Parathyroid adenoma (tissue), 2 donors: ENCODE measurements at regions not wholly inside any gene's neighbourhood (a gene's known extent, or its start where the extent isn't known, plus 50 kb on each side); places are given as distances from the start of the nearest gene placed in this dataset.

Experiments
- H2AFZ ChIP-seq: fragments of 300-600 bp; sonication (generic); one replicate; pipeline ENCODE4 v1.7.0; 2017; ENCODE audit warnings: antibody characterized with exemption, mild to moderate bottlenecking
- H3K27ac ChIP-seq: fragments of 300-600 bp; sonication (generic); one replicate; pipeline ENCODE4 v1.7.0; 2017
- H3K27me3 ChIP-seq: fragments of 300-600 bp; sonication (generic); one replicate; pipeline ENCODE4 v1.7.0; 2017; ENCODE audit warnings: low read length; ENCODE audit not compliant: control insufficient read depth, insufficient read depth
- H3K36me3 ChIP-seq: fragments of 300-600 bp; sonication (generic); one replicate; pipeline ENCODE4 v1.7.0; 2017; ENCODE audit warnings: low read length; ENCODE audit not compliant: control insufficient read depth, insufficient read depth
- H3K4me1 ChIP-seq: fragments of 300-600 bp; sonication (generic); one replicate; pipeline ENCODE4 v1.7.0; 2017; ENCODE audit warnings: control low read depth
- H3K4me2 ChIP-seq: fragments of 300-600 bp; sonication (generic); one replicate; pipeline ENCODE4 v1.7.0; 2017; ENCODE audit warnings: low read length
- H3K4me3 ChIP-seq: fragments of 300-600 bp; sonication (generic); one replicate; pipeline ENCODE4 v1.7.0; 2017; ENCODE audit warnings: low read depth, low read length
- H3K79me2 ChIP-seq: fragments of 300-600 bp; sonication (generic); one replicate; pipeline ENCODE4 v1.7.0; 2017; ENCODE audit warnings: control low read depth
- H3K9ac ChIP-seq: fragments of 300-600 bp; sonication (generic); one replicate; pipeline ENCODE4 v1.7.0; 2017; ENCODE audit warnings: mild to moderate bottlenecking
- H3K9me3 ChIP-seq: fragments of 300-600 bp; sonication (generic); one replicate; pipeline ENCODE4 v1.7.0; 2017; ENCODE audit warnings: low read length; ENCODE audit not compliant: control insufficient read depth
- CTCF ChIP-seq: fragments of 300-600 bp; sonication (generic); IDR thresholded peaks from one replicate; pipeline ENCODE4 v1.7.0; 2017; ENCODE audit warnings: antibody characterized with exemption, mild to moderate bottlenecking
- donor health status: primary hyperparathyroidism.

GRCh38 chr9:95615246-95615645 is 98.5 kb upstream of the PTCH1 start:
- no peak overlapping the region for H3K9ac ChIP-seq
- no peak overlapping the region for H2AFZ ChIP-seq
- no peak overlapping the region for H3K4me3 ChIP-seq
- H3K4me2 ChIP-seq = no peak overlapping the region
- no peaks in the 10 kb centered on the region for H3K79me2 ChIP-seq
- no peaks in the 10 kb centered on the region for H3K27me3 ChIP-seq
- no peaks in the 10 kb centered on the region for H3K36me3 ChIP-seq
- no peaks in the 10 kb centered on the region for H3K9me3 ChIP-seq
- H3K27ac ChIP-seq = no peak overlapping the region
- no peak for TF ChIP-seq CTCF
- H3K4me1 ChIP-seq = no peaks in the 10 kb centered on the region

- no peaks in the 10 kb centered on the region for H3K27me3 ChIP-seq
- H3K36me3 ChIP-seq = no peaks in the 10 kb centered on the region
- no peaks in the 10 kb centered on the region for H3K79me2 ChIP-seq
Observed at GRCh38 chr9:95613670-95614069, 96.9 kb upstream of the PTCH1 start.

DNA sequence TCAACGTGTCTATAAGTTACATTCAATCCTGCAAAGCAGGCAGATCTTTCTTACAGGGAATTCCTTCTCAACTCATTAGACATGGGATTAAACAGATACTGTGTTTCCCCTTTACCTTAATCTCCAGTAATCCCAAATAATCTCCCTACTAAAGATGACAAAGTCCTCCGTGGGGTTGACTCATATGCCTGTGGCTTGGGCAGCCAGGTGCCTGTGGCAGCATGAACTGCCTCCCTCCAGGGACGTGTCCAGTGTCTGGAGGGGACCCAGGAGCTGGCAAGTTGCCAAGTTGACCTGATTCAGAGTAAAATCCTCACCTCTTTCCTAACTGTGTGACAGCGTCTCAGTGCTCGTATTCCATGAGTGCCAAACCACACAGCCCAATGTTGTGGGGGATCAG is 94.6 kb upstream of the PTCH1 start:
- H3K79me2 ChIP-seq = no peaks in the 10 kb centered on the region
- H3K4me1 ChIP-seq = no peaks in the 10 kb centered on the region
- no peaks in the 10 kb centered on the region for H3K9me3 ChIP-seq
- no peak overlapping the region for H3K4me3 ChIP-seq
- H3K27me3 ChIP-seq = no peaks in the 10 kb centered on the region
- no peak overlapping the region for H3K4me2 ChIP-seq
- H3K9ac ChIP-seq = no peak overlapping the region
- TF ChIP-seq CTCF = no peak
- H3K27ac ChIP-seq = no peak overlapping the region
- H3K36me3 ChIP-seq = no peaks in the 10 kb centered on the region
- H2AFZ ChIP-seq = no peak overlapping the region

More at GRCh38 chr9:95613670-95614069, 96.9 kb upstream of the PTCH1 start:
- Histone ChIP-seq H3K9me3 (no peaks in the 10 kb centered on the region), H3K4me2 (no peak overlapping the region), H2AFZ (no peak overlapping the region), H3K27ac (no peak overlapping the region), H3K4me3 (no peak overlapping the region), H3K4me1 (no peaks in the 10 kb centered on the region), H3K9ac (no peak overlapping the region)
- TF ChIP-seq CTCF = no peak

- no peaks in the 10 kb centered on the region for H3K9me3 ChIP-seq
- H3K4me1 ChIP-seq = no peaks in the 10 kb centered on the region
- H3K4me3 ChIP-seq = no peak overlapping the region
- no peak overlapping the region for H2AFZ ChIP-seq
- H3K27me3 ChIP-seq = no peaks in the 10 kb centered on the region
- no peak for TF ChIP-seq CTCF
- no peaks in the 10 kb centered on the region for H3K36me3 ChIP-seq
- no peak overlapping the region for H3K4me2 ChIP-seq
- no peak overlapping the region for H3K9ac ChIP-seq
- H3K27ac ChIP-seq = no peak overlapping the region
- no peaks in the 10 kb centered on the region for H3K79me2 ChIP-seq
Observed at GRCh38 chr9:95610006-95610785, 93.4 kb upstream of the PTCH1 start.

GRCh38 chr9:95609426-95609825 is 92.7 kb upstream of the PTCH1 start:
- TF ChIP-seq CTCF = no peak
- no peaks in the 10 kb centered on the region for H3K27me3 ChIP-seq
- H3K9ac ChIP-seq = no peak overlapping the region
- no peak overlapping the region for H2AFZ ChIP-seq
- H3K36me3 ChIP-seq = no peaks in the 10 kb centered on the region
- H3K9me3 ChIP-seq = no peaks in the 10 kb centered on the region
- H3K27ac ChIP-seq = no peak overlapping the region
- no peak overlapping the region for H3K4me2 ChIP-seq
- H3K79me2 ChIP-seq = no peaks in the 10 kb centered on the region
- no peak overlapping the region for H3K4me3 ChIP-seq
- no peaks in the 10 kb centered on the region for H3K4me1 ChIP-seq
